ENCODE measurements at regions not wholly inside any gene's neighbourhood (a gene's known extent, or its start where the extent isn't known, plus 50 kb on each side); places are given as distances from the start of the nearest gene placed in this dataset.

DNA sequence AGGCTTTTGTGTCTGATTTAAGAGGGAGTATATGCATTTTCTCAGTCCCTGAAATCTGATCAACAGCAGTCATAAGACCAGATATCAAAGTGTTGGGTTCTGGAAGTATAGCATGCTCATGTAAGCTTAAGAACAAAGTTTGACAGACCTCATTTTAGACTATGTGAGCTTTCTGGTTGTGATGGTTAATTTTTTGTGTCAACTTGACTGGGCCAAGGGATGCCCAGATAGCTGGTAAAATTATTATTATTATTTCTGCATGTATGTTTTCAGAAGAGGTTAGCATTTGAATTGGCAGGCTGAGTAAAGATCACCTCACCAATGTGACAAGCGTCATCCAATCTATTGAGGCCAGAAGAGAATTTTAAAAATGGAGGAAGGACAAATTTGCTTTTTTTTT lies 63.5 kb upstream of the FRMD4A start:
- TF ChIP-seq ZNF121 (CRISPR knock-in tag; conservative IDR thresholded peaks at IDR 0.05) (no peak), NR2F6 (CRISPR knock-in tag; IDR thresholded peaks at IDR 0.05) (no peak), NFXL1 (CRISPR knock-in tag; IDR thresholded peaks at IDR 0.05) (no peak), POLR2A (conservative IDR thresholded peaks at IDR 0.05) (no peak), BRCA1 (IDR thresholded peaks at IDR 0.05) (no peak), BRCA1 (CRISPR knock-in tag; IDR thresholded peaks at IDR 0.05) (no peak)

Measured in K562 (cell line).